Left ventricle myocardium inferior (tissue), 1 donor: ENCODE measurements at regions not wholly inside any gene's neighbourhood (a gene's known extent, or its start where the extent isn't known, plus 50 kb on each side); places are given as distances from the start of the nearest gene placed in this dataset.

Experiments used
- DNase-seq: peaks from one replicate; pipeline ENCODE4 v3.0.0-alpha.2; 2020
- H3K27ac ChIP-seq: fragments of 200-600 bp; replicated peaks from 2 replicates; pipeline ENCODE4 v1.8.0; 2021
- H3K27me3 ChIP-seq: fragments of 200-600 bp; 2 replicates; pipeline ENCODE4 v1.8.0; 2021; ENCODE audit warnings: low read depth
- H3K36me3 ChIP-seq: fragments of 200-600 bp; 2 replicates; pipeline ENCODE4 v1.8.0; 2021
- H3K4me1 ChIP-seq: fragments of 200-600 bp; 2 replicates; pipeline ENCODE4 v1.8.0; 2021
- H3K4me3 ChIP-seq: fragments of 200-600 bp; 2 replicates; pipeline ENCODE4 v1.8.0; 2021; ENCODE audit warnings: mild to moderate bottlenecking, moderate library complexity
- H3K9me3 ChIP-seq: fragments of 200-600 bp; replicated peaks from 2 replicates; pipeline ENCODE4 v1.8.0; 2021
- CTCF ChIP-seq: fragments of 200-600 bp; IDR thresholded peaks from 2 replicates; pipeline ENCODE4 v1.8.0; 2021; ENCODE audit warnings: antibody characterized with exemption, mild to moderate bottlenecking, borderline replicate concordance
- intact Hi-C: fragments of 100-400 bp; cut with micrococcal nuclease; formaldehyde crosslinking; loops from one replicate; pipeline ENCODE4 v1.11.0; 2022
- donor health status: DM: no; HTN: yes; CAD: no; lungs with severe emphysema.

DNA sequence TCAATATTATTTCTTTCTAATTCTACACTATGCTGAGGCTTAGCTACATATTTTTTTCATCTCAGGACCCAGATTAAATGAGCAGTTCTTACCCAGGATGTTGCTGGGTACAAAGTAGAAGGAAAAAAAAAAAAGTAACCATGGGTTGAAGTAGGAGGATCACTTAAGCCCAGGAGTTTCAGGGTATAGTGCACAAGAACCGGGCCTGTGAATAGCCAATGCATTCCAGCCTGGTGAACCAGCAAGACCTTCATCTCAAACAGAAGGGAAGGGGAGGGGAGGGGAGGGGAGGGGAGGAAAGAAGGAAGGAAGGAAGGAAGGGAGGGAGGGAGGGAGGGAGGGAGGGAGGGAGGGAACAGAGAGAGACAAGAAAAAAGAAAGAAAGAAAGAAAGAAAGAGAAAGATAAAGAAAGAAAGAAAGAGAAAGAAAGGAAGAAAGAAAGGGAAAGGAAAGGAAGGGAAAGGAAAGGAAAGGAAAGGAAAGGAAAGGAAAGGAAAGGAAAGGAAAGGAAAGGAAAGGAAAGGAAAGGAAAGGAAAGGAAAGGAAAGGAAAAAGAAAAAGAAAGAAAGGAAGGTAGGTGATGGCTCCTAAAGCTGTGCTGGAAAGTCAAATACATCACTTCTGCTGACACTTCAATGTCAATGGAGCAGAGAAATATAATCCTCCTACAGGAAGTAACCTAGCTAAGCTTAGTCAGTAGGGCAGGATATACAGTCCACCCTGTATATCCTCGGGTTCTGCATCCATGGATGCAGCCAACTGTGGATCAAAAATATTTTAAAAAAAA, 206.8 kb upstream of the TGFBR2 start:
- no peaks in the 10 kb centered on the region for H3K27me3 ChIP-seq
- no peaks in the 10 kb centered on the region for H3K36me3 ChIP-seq
- no peak for TF ChIP-seq CTCF
- intact Hi-C loops = no loop called here
- no peak overlapping the region for H3K4me3 ChIP-seq
- DNase-seq = no peak
- H3K27ac ChIP-seq = no peak overlapping the region
- H3K4me1 ChIP-seq = peaks cover 62% of the 10 kb centered on the region
- H3K9me3 ChIP-seq = peaks cover 6% of the 10 kb centered on the region

DNA sequence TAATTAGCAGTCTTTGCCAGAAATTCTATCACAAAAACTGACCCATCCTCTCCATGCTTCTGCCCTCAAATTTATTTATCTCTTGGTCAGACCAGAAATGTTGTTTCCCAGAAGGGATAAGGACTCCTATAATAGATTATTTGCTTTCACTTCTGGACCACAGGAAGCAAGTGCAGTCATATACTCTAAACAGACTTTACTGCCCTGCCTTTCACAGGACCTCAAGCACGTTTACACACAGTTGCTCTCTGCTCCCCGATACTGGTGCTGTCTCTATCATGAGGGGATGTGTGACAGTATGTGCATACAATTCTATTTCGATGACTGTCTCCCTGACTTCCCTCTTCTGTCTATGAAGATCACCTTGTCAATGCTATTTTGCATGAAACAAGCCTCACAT, 205.5 kb upstream of the TGFBR2 start:
- peak overlapping the region; percentile 54 for H3K27ac ChIP-seq
- peaks cover 6% of the 10 kb centered on the region for H3K9me3 ChIP-seq
- no peak for DNase-seq
- peaks cover 62% of the 10 kb centered on the region for H3K4me1 ChIP-seq
- no peak for TF ChIP-seq CTCF
- no peaks in the 10 kb centered on the region for H3K27me3 ChIP-seq
- no peaks in the 10 kb centered on the region for H3K36me3 ChIP-seq
- intact Hi-C loops = no loop called here
- peak overlapping the region; percentile 9 for H3K4me3 ChIP-seq

GRCh38 chr3:30401971-30402370, 204.4 kb upstream of the TGFBR2 start:
- intact Hi-C loops = no loop called here
- no peak for TF ChIP-seq CTCF
- no peak for DNase-seq
- Histone ChIP-seq H3K9me3 (peaks cover 6% of the 10 kb centered on the region), H3K27ac (peak overlapping the region; percentile 54), H3K27me3 (no peaks in the 10 kb centered on the region), H3K4me3 (no peak overlapping the region), H3K36me3 (no peaks in the 10 kb centered on the region), H3K4me1 (peaks cover 58% of the 10 kb centered on the region)

DNA sequence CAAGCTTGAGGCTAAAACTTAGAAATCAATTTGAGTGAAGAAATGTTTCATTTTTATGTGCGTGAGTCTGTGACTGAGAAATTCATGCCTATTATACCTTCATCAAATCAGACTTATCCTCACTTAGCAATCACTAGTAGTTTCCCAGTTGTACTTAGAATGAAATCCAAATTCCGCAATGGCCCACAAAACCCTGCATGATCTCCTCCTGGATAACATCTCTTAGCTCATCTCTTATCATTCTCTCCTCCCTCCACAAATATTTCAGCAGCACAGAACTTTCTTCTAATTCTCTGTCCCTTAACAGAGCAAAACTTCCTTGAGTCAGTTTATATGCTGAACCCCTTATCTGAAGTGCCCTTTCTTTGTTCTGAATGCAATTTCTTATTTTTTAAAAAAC, 198.8 kb upstream of the TGFBR2 start:
- Histone ChIP-seq H3K9me3 (peaks cover 7% of the 10 kb centered on the region), H3K27me3 (no peaks in the 10 kb centered on the region), H3K36me3 (no peaks in the 10 kb centered on the region), H3K4me1 (peaks cover 11% of the 10 kb centered on the region), H3K4me3 (no peak overlapping the region), H3K27ac (no peak overlapping the region)
- intact Hi-C loops = no loop called here
- TF ChIP-seq CTCF = no peak
- DNase-seq = no peak

GRCh38 chr3:30408105-30408557, 198.3 kb upstream of the TGFBR2 start:
- Histone ChIP-seq H3K9me3 (peaks cover 7% of the 10 kb centered on the region), H3K4me3 (no peak overlapping the region), H3K36me3 (no peaks in the 10 kb centered on the region), H3K4me1 (peaks cover 6% of the 10 kb centered on the region), H3K27ac (no peak overlapping the region), H3K27me3 (no peaks in the 10 kb centered on the region)
- DNase-seq = no peak
- intact Hi-C loops = no loop called here
- peak; percentile 21 for TF ChIP-seq CTCF
